NCI-H1092 treated with DMSO at 0.1 percent for 48 hours (cell line): ENCODE measurements at regions not wholly inside any gene's neighbourhood (a gene's known extent, or its start where the extent isn't known, plus 50 kb on each side); places are given as distances from the start of the nearest gene placed in this dataset.

ENCODE experiments used
- DNase-seq: peaks from one replicate; lab custom pipeline; 2025; lab: John Stamatoyannopoulos, UW

GRCh38 chrX:17923546-17923945, 62.4 kb upstream of the RAI2 start:
- no peak for DNase-seq

- peak; percentile 25 for DNase-seq
These were observed 61.2 kb upstream of the RAI2 start for GRCh38 chrX:17922303-17922702.

- DNase-seq: no peak
These were observed 58.9 kb upstream of the RAI2 start for GRCh38 chrX:17919896-17920446.

- DNase-seq: no peak
These were observed 57.0 kb upstream of the RAI2 start for GRCh38 chrX:17917945-17918577.

GRCh38 chrX:17913801-17914200, 52.7 kb upstream of the RAI2 start:
- DNase-seq: no peak
